HG02973 (cell line): ENCODE measurements at regions not wholly inside any gene's neighbourhood (a gene's known extent, or its start where the extent isn't known, plus 50 kb on each side); places are given as distances from the start of the nearest gene placed in this dataset.
"Not testable (repeated sequence)": the region's sequence is repeated elsewhere in the genome, so short reads cannot be mapped to it uniquely, and the experiment has no call there.

Experiments
- ATAC-seq: cut with Tn5 transposase; IDR thresholded peaks from one replicate; pipeline ENCODE4 v1.9.1; 2021; ENCODE audit warnings: moderate library complexity; ENCODE audit not compliant: unreplicated experiment

- no peak for ATAC-seq
These were observed 99.9 kb downstream of the ANKRD18B start for GRCh38 chr9:33623658-33624586.

- ATAC-seq = not testable (repeated sequence)
These were observed 104.3 kb downstream of the ANKRD18B start for GRCh38 chr9:33628318-33628717.

GRCh38 chr9:33628865-33629410 lies 104.9 kb downstream of the ANKRD18B start:
- no peak for ATAC-seq

GRCh38 chr9:33633636-33634035 lies 109.6 kb downstream of the ANKRD18B start:
- no peak for ATAC-seq

GRCh38 chr9:33637881-33638280 lies 113.8 kb downstream of the ANKRD18B start:
- no peak for ATAC-seq

GRCh38 chr9:33638391-33638915 lies 114.4 kb downstream of the ANKRD18B start:
- no peak for ATAC-seq

GRCh38 chr9:33645706-33646105 lies 121.7 kb downstream of the ANKRD18B start:
- ATAC-seq = no peak

- ATAC-seq = no peak
These were observed 125.4 kb downstream of the ANKRD18B start for GRCh38 chr9:33649463-33649862.

GRCh38 chr9:33651125-33651524 lies 127.1 kb downstream of the ANKRD18B start:
- no peak for ATAC-seq

- ATAC-seq = no peak
These were observed 135.4 kb upstream of the PRSS3 start for GRCh38 chr9:33659921-33660320.

- no peak for ATAC-seq
These were observed 134.6 kb upstream of the PRSS3 start for GRCh38 chr9:33660772-33661171.

- no peak for ATAC-seq
These were observed 134.2 kb upstream of the PRSS3 start for GRCh38 chr9:33661176-33661575.

GRCh38 chr9:33662871-33663270 lies 132.5 kb upstream of the PRSS3 start:
- no peak for ATAC-seq

- not testable (repeated sequence) for ATAC-seq
These were observed 119.1 kb upstream of the PRSS3 start for GRCh38 chr9:33676194-33676745.

- ATAC-seq = no peak
These were observed 118.4 kb upstream of the PRSS3 start for GRCh38 chr9:33676746-33677505.

GRCh38 chr9:33677506-33677809 lies 117.9 kb upstream of the PRSS3 start:
- no peak for ATAC-seq

- ATAC-seq = no peak
These were observed 117.4 kb upstream of the PRSS3 start for GRCh38 chr9:33677961-33678360.

GRCh38 chr9:33682551-33682950 lies 112.8 kb upstream of the PRSS3 start:
- no peak for ATAC-seq

- no peak for ATAC-seq
These were observed 110.5 kb upstream of the PRSS3 start for GRCh38 chr9:33684831-33685230.

GRCh38 chr9:33686942-33687341 lies 108.4 kb upstream of the PRSS3 start:
- no peak for ATAC-seq

GRCh38 chr9:33687779-33688178 lies 107.6 kb upstream of the PRSS3 start:
- no peak for ATAC-seq
